ENCODE measurements at regions not wholly inside any gene's neighbourhood (a gene's known extent, or its start where the extent isn't known, plus 50 kb on each side); places are given as distances from the start of the nearest gene placed in this dataset.
"Not testable (repeated sequence)": the region's sequence is repeated elsewhere in the genome, so short reads cannot be mapped to it uniquely, and the experiment has no call there.

DNA sequence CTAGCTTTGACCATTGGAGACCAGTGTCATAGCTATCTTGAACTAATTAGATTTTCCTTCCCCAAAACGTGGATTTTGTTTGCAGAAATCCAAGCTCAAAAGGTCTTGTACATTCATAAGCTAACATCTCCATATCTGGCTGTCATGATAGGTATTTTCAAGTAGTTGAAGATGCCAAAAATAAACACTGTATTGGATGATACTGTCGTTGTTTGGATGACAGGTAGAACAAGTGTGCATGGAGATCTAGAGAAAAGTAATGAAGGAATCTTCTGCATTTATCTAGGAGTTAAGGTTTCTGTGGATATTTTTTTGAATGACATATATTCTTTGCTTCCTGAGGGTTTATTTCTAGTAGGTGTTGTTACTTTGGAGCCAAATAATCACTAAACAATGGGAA lies 1696.1 kb downstream of the SI start:
- H3K4me1 ChIP-seq: no peaks in the 10 kb centered on the region
- 28 to 36% (median 34%) methylated on average over 2 of the region's 2 CpGs for WGBS, 4 donors
- H3K27ac ChIP-seq: no peak overlapping the region
- intact Hi-C loops (cut with DNase I): no loop called here
- DNase-seq (no peak), ATAC-seq (no peak)
- H3K27me3 ChIP-seq: no peaks in the 10 kb centered on the region
- H3K4me3 ChIP-seq: no peak overlapping the region
- TF ChIP-seq, protein P1, sequence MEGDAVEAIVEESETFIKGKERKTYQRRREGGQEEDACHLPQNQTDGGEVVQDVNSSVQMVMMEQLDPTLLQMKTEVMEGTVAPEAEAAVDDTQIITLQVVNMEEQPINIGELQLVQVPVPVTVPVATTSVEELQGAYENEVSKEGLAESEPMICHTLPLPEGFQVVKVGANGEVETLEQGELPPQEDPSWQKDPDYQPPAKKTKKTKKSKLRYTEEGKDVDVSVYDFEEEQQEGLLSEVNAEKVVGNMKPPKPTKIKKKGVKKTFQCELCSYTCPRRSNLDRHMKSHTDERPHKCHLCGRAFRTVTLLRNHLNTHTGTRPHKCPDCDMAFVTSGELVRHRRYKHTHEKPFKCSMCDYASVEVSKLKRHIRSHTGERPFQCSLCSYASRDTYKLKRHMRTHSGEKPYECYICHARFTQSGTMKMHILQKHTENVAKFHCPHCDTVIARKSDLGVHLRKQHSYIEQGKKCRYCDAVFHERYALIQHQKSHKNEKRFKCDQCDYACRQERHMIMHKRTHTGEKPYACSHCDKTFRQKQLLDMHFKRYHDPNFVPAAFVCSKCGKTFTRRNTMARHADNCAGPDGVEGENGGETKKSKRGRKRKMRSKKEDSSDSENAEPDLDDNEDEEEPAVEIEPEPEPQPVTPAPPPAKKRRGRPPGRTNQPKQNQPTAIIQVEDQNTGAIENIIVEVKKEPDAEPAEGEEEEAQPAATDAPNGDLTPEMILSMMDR (IDR thresholded peaks at IDR 0.05): no peak
- TF ChIP-seq POLR2A (IDR thresholded peaks at IDR 0.05): no peak
- H3K36me3 ChIP-seq: no peaks in the 10 kb centered on the region
- no peaks in the 10 kb centered on the region for H3K9me3 ChIP-seq

DNA sequence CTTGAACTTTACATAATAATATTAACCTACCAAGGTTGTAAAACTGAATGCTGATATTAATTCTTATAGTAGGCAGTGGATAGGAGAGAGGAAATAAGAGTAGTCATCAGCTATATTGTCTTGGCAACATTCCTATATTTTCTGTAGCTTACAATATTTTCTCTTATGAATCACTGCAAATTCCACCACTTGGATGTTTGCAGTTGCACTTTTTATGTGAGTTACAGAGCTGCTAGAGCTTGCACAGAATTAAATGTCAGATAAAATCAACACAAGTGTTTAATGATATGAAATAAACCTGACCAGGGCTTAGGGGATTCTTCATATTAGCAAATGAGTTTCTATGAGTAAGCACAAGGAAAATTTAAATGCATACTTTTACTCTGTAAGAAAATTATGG lies 1710.1 kb downstream of the SI start:
- intact Hi-C loops (cut with DNase I): no loop called here
- Histone ChIP-seq H3K4me1 (no peaks in the 10 kb centered on the region), H3K36me3 (no peaks in the 10 kb centered on the region), H3K4me3 (no peak overlapping the region), H3K27ac (no peak overlapping the region), H3K27me3 (no peaks in the 10 kb centered on the region), H3K9me3 (peaks cover 0 to 8% (median 0%) of the 10 kb centered on the region in 12 donors)
- DNase-seq (no peak), ATAC-seq (no peak)
- TF ChIP-seq, protein P1 (IDR thresholded peaks at IDR 0.05): no peak
- no peak for TF ChIP-seq POLR2A (IDR thresholded peaks at IDR 0.05)

DNA sequence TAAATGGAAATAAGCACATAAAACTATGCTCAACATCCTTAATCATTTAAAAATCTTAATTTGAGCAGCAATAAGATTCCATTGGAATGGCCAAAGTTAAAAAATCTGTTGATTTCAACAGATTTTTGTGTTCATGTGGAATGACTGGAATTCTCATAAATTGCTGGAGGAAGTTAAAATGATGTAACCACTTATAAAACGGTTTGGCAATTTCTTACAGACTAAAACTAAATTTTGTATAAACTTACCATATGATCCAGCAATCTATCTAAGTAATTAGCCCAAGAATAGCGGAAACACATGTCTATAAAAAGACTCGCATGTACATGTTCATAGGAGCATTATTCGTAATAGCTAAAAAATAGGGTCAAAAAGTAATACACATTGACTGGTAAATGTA lies 1713.6 kb downstream of the SI start:
- TF ChIP-seq, protein P1 (IDR thresholded peaks at IDR 0.05): no peak
- TF ChIP-seq POLR2A (IDR thresholded peaks at IDR 0.05): no peak
- Histone ChIP-seq H3K27ac (no peak overlapping the region), H3K27me3 (no peaks in the 10 kb centered on the region), H3K4me3 (no peak overlapping the region), H3K9me3 (peaks cover 0 to 8% (median 0%) of the 10 kb centered on the region in 12 donors), H3K36me3 (no peaks in the 10 kb centered on the region), H3K4me1 (no peaks in the 10 kb centered on the region)
- intact Hi-C loops (cut with DNase I): no loop called here
- no peak for ATAC-seq
- 71 to 83% (median 75%) methylated on average over 4 of the region's 4 CpGs for WGBS, 4 donors
- no peak for DNase-seq

DNA sequence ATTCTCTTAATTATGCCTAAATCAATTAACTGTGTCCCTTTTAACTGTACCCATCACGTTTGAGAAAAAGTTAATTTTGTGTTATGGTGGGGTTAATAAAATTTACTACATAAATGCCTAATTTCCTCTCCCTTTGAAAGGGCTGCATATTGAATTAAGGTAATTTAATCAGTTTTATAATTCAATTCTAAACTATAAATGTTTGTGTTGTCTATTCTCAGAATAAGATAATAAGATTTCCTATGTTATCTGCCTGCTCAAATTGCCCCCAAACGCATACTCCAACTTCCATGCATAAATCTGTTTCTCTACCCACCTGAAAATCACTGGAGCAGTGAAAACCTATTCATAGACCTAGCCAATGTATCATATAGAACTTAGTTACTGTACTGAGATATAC lies 1716.1 kb downstream of the SI start:
- ATAC-seq: no peak
- H3K36me3 ChIP-seq: no peaks in the 10 kb centered on the region
- H3K4me1 ChIP-seq: no peaks in the 10 kb centered on the region
- intact Hi-C loops (cut with DNase I): no loop called here
- H3K4me3 ChIP-seq: no peak overlapping the region
- no peaks in the 10 kb centered on the region for H3K27me3 ChIP-seq
- peaks cover 0 to 18% (median 0%) of the 10 kb centered on the region in 12 donors for H3K9me3 ChIP-seq
- WGBS, 4 donors: 74 to 81% (median 76%) methylated on average over 2 of the region's 2 CpGs
- no peak for DNase-seq
- H3K27ac ChIP-seq: no peak overlapping the region
- no peak for TF ChIP-seq POLR2A (IDR thresholded peaks at IDR 0.05)
- TF ChIP-seq, protein P1 (IDR thresholded peaks at IDR 0.05): no peak

DNA sequence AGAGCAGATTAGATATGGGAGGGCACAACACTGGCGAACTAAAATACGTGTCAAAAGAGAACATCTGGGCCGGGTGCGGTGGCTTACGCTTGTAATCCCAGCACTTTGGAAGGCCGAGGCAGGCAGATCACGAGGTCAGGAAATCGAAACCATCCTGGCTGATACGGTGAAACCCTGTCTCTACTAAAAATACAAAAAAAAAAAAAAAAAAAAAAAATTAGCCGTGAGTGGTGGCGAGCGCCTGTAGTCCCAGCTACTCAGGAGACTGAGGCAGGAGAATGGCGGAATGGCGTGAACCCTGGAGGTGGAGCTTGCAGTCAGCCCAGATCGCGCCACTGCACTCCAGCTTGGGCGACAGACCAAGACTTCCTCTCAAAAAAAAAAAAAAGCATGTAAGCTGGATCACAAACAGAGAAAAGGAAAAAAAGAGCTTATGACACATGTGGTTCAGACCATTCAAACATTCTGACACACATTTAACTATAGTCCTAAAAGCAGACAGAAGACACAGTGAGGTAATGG lies 1716.9 kb downstream of the SI start:
- H3K4me3 ChIP-seq; H3K27ac ChIP-seq; H3K36me3 ChIP-seq; H3K4me1 ChIP-seq; ATAC-seq; DNase-seq; intact Hi-C loops (cut with DNase I); H3K27me3 ChIP-seq: not testable (repeated sequence)
- H3K9me3 ChIP-seq: peaks cover 0 to 18% (median 0%) of the 10 kb centered on the region in 12 donors
- whole genome bisulfite sequencing, 4 donors: 83 to 94% (median 89%) methylated on average over 17 of the region's 17 CpGs

All from heart left ventricle (tissue), 16 donors.